Activated CD8-positive, alpha-beta T cell treated with anti-CD3 and anti-CD28 coated beads, Interleukin-2, amount 10 ng/mL, durations not matched to agents 7 days and 5 days (primary cell): ENCODE measurements at regions not wholly inside any gene's neighbourhood (a gene's known extent, or its start where the extent isn't known, plus 50 kb on each side); places are given as distances from the start of the nearest gene placed in this dataset.
A peak's percentile ranks its signal among the peaks of the same experiment; 100 is the strongest.
"Not testable (repeated sequence)": the region's sequence is repeated elsewhere in the genome, so short reads cannot be mapped to it uniquely, and the experiment has no call there.

Source experiments
- ATAC-seq: fragments of 150-1000 bp; cut with Tn5 transposase; one replicate; pipeline ENCODE4 v1.10.0; 2021; ENCODE audit warnings: moderate library complexity
- CTCF ChIA-PET: fragments of 350-600 bp; sonication (Branson Sonifier 250); formaldehyde crosslinking; loops from one replicate; lab custom pipeline; 2021; ENCODE audit warnings: antibody characterized with exemption; lab: Charles Lee
- POLR2A ChIA-PET: fragments of 350-600 bp; sonication (Branson Sonifier 250); formaldehyde crosslinking; loops from one replicate; lab custom pipeline; 2021; ENCODE audit warnings: antibody characterized with exemption; lab: Charles Lee
- DNase-seq: peaks from one replicate; pipeline ENCODE4 v3.0.0-alpha.2; 2020
- H3K27ac Mint-ChIP-seq: one replicate; pipeline ENCODE4 v1.8.0; 2021; ENCODE audit warnings: mild to moderate bottlenecking, mixed read lengths
- H3K27me3 Mint-ChIP-seq: one replicate; pipeline ENCODE4 v1.8.0; 2021; ENCODE audit warnings: low read depth, mixed read lengths
- H3K36me3 Mint-ChIP-seq: one replicate; pipeline ENCODE4 v1.8.0; 2021; ENCODE audit warnings: low read depth, mixed read lengths
- H3K4me1 Mint-ChIP-seq: one replicate; pipeline ENCODE4 v1.8.0; 2021; ENCODE audit warnings: low read depth, mixed read lengths
- H3K4me3 Mint-ChIP-seq: one replicate; pipeline ENCODE4 v1.8.0; 2021; ENCODE audit warnings: mild to moderate bottlenecking, mixed read lengths
- H3K9me3 Mint-ChIP-seq: one replicate; pipeline ENCODE4 v1.8.0; 2022; ENCODE audit warnings: mixed read lengths; ENCODE audit not compliant: insufficient read depth

- H3K4me3 Mint-ChIP-seq, result no peak overlapping the region
- H3K27ac Mint-ChIP-seq, result no peak overlapping the region
- ATAC-seq, result no peak
- peaks cover 6% of the 10 kb centered on the region for H3K4me1 Mint-ChIP-seq
- DNase-seq, result no peak
- no peaks in the 10 kb centered on the region for H3K36me3 Mint-ChIP-seq
- H3K9me3 Mint-ChIP-seq, result no peaks in the 10 kb centered on the region
- ChIA-PET POLR2A (no interaction called here), CTCF (no interaction called here)
- peaks cover 31% of the 10 kb centered on the region for H3K27me3 Mint-ChIP-seq
These were observed 202.9 kb downstream of the RPS24 start for GRCh38 chr10:78236416-78237015.

- DNase-seq, CTCF ChIA-PET, H3K9me3 Mint-ChIP-seq, POLR2A ChIA-PET, ATAC-seq, H3K36me3 Mint-ChIP-seq, H3K4me1 Mint-ChIP-seq, H3K27ac Mint-ChIP-seq, H3K4me3 Mint-ChIP-seq: not testable (repeated sequence)
- peaks cover 29% of the 10 kb centered on the region for H3K27me3 Mint-ChIP-seq
These were observed 204.3 kb downstream of the RPS24 start for GRCh38 chr10:78237951-78238350.

GRCh38 chr10:78247266-78247665, 213.6 kb downstream of the RPS24 start:
- DNase-seq (no peak), ATAC-seq (no peak)
- H3K9me3 Mint-ChIP-seq, result peaks cover 16% of the 10 kb centered on the region
- ChIA-PET CTCF (no interaction called here), POLR2A (no interaction called here)
- no peak overlapping the region for H3K27ac Mint-ChIP-seq
- H3K27me3 Mint-ChIP-seq, result peaks cover 8% of the 10 kb centered on the region
- peaks cover 39% of the 10 kb centered on the region for H3K4me1 Mint-ChIP-seq
- peaks cover 5% of the 10 kb centered on the region for H3K36me3 Mint-ChIP-seq
- no peak overlapping the region for H3K4me3 Mint-ChIP-seq

- no peak overlapping the region for H3K27ac Mint-ChIP-seq
- peaks cover 16% of the 10 kb centered on the region for H3K9me3 Mint-ChIP-seq
- peaks cover 39% of the 10 kb centered on the region for H3K4me1 Mint-ChIP-seq
- POLR2A ChIA-PET, result no interaction called here
- peaks cover 5% of the 10 kb centered on the region for H3K36me3 Mint-ChIP-seq
- ATAC-seq (no peak), DNase-seq (no peak)
- peaks cover 8% of the 10 kb centered on the region for H3K27me3 Mint-ChIP-seq
- no peak overlapping the region for H3K4me3 Mint-ChIP-seq
- CTCF ChIA-PET, result no interaction called here
These were observed 214.2 kb downstream of the RPS24 start for GRCh38 chr10:78247821-78248220.

GRCh38 chr10:78248651-78249464, 215.2 kb downstream of the RPS24 start:
- Mint-ChIP-seq H3K4me3 (no peak overlapping the region), H3K4me1 (peaks cover 39% of the 10 kb centered on the region), H3K27me3 (peaks cover 5% of the 10 kb centered on the region), H3K36me3 (peaks cover under 1% of the 10 kb centered on the region), H3K27ac (no peak overlapping the region), H3K9me3 (peaks cover 9% of the 10 kb centered on the region)
- DNase-seq (no peak), ATAC-seq (no peak)
- ChIA-PET CTCF (interaction anchor here (1.3 kb wide), 1 partner anchor 12 kb away, joined by 3 read pairs; no protein-coding TSS in a partner anchor), POLR2A (no interaction called here)

GRCh38 chr10:78249690-78250089, 216.0 kb downstream of the RPS24 start:
- Mint-ChIP-seq H3K4me1 (peaks cover 39% of the 10 kb centered on the region), H3K4me3 (no peak overlapping the region), H3K36me3 (no peaks in the 10 kb centered on the region), H3K27me3 (peaks cover 3% of the 10 kb centered on the region), H3K27ac (no peak overlapping the region), H3K9me3 (peaks cover 5% of the 10 kb centered on the region)
- POLR2A ChIA-PET, result no interaction called here
- no peak for DNase-seq
- no peak for ATAC-seq
- CTCF ChIA-PET, result interaction anchor here (1.3 to 1.5 kb wide), 3 partner anchors 11 to 203 kb away, joined by 3 to 9 read pairs (median 3); no protein-coding TSS in a partner anchor

- Mint-ChIP-seq H3K27ac (no peak overlapping the region), H3K9me3 (no peaks in the 10 kb centered on the region), H3K4me3 (no peak overlapping the region), H3K4me1 (peaks cover 39% of the 10 kb centered on the region), H3K36me3 (no peaks in the 10 kb centered on the region), H3K27me3 (peaks cover 4% of the 10 kb centered on the region)
- DNase-seq (peak; percentile 50), ATAC-seq (peak; percentile 67)
- POLR2A ChIA-PET, result no interaction called here
- CTCF ChIA-PET, result interaction anchor here (1.4 to 1.5 kb wide), 2 partner anchors 52 to 203 kb away, joined by 3 to 9 read pairs; no protein-coding TSS in a partner anchor
These were observed 216.8 kb downstream of the RPS24 start for GRCh38 chr10:78250313-78251015.

GRCh38 chr10:78251016-78251385, 217.3 kb downstream of the RPS24 start:
- ATAC-seq, result no peak
- CTCF ChIA-PET, result interaction anchor here (1.4 to 1.5 kb wide), 2 partner anchors 51 to 204 kb away, joined by 3 to 9 read pairs; no protein-coding TSS in a partner anchor
- Mint-ChIP-seq H3K27ac (peak overlapping the region; percentile 14), H3K36me3 (no peaks in the 10 kb centered on the region), H3K9me3 (no peaks in the 10 kb centered on the region), H3K4me3 (no peak overlapping the region), H3K27me3 (peaks cover 6% of the 10 kb centered on the region), H3K4me1 (peaks cover 39% of the 10 kb centered on the region)
- POLR2A ChIA-PET, result no interaction called here
- no peak for DNase-seq

GRCh38 chr10:78252286-78252685, 218.6 kb downstream of the RPS24 start:
- no peak for ATAC-seq
- ChIA-PET POLR2A (no interaction called here), CTCF (no interaction called here)
- no peaks in the 10 kb centered on the region for H3K36me3 Mint-ChIP-seq
- DNase-seq, result no peak
- no peak overlapping the region for H3K4me3 Mint-ChIP-seq
- H3K27me3 Mint-ChIP-seq, result peaks cover 6% of the 10 kb centered on the region
- H3K4me1 Mint-ChIP-seq, result peaks cover 39% of the 10 kb centered on the region
- H3K27ac Mint-ChIP-seq, result no peak overlapping the region
- H3K9me3 Mint-ChIP-seq, result no peaks in the 10 kb centered on the region

- ATAC-seq, result no peak
- peaks cover 31% of the 10 kb centered on the region for H3K4me1 Mint-ChIP-seq
- H3K4me3 Mint-ChIP-seq, result no peak overlapping the region
- no peaks in the 10 kb centered on the region for H3K36me3 Mint-ChIP-seq
- H3K27me3 Mint-ChIP-seq, result peaks cover 12% of the 10 kb centered on the region
- no peak for DNase-seq
- ChIA-PET POLR2A (no interaction called here), CTCF (no interaction called here)
- H3K9me3 Mint-ChIP-seq, result no peaks in the 10 kb centered on the region
- no peak overlapping the region for H3K27ac Mint-ChIP-seq
These were observed 219.6 kb downstream of the RPS24 start for GRCh38 chr10:78253063-78253853.

GRCh38 chr10:78254013-78254412, 220.3 kb downstream of the RPS24 start:
- no peak overlapping the region for H3K27ac Mint-ChIP-seq
- ATAC-seq, result no peak
- ChIA-PET POLR2A (no interaction called here), CTCF (no interaction called here)
- H3K4me1 Mint-ChIP-seq, result peaks cover 24% of the 10 kb centered on the region
- no peak overlapping the region for H3K4me3 Mint-ChIP-seq
- H3K9me3 Mint-ChIP-seq, result no peaks in the 10 kb centered on the region
- no peak for DNase-seq
- peaks cover 12% of the 10 kb centered on the region for H3K27me3 Mint-ChIP-seq
- H3K36me3 Mint-ChIP-seq, result no peaks in the 10 kb centered on the region
